ENCODE measurements at regions not wholly inside any gene's neighbourhood (a gene's known extent, or its start where the extent isn't known, plus 50 kb on each side); places are given as distances from the start of the nearest gene placed in this dataset.

DNA sequence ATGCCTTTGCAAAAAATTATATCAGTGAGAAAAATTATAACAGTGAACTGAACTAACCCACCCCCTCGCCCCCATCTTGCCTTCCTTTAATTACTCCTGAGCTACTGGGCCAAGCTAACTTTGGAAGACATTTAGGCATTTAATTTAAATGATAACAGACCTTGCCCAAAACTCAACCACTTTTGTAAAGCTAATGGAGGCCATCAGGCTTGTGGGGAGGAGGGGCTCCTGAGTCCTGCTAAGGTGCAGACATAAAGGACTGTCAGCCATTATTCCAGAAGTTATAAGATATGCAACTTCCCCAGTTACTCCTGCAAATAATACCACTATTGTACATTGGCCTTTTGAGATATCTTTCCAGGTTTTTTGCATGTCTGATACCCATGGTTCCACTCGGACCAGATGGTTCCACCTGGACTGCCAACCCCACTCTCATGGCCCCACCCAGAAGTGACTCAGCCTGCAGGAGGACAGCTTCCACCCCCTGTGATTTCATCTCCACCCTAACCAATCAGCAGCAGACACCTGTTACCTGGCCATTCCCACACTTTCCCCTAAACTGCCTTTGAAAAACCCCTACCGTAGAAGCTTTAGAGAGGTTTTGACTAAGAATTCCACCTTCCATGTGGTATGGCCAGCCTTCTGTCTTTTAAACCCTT is 805.4 kb upstream of the CDH6 start:
- H3K9me3 ChIP-seq (ENCODE audit: control insufficient read depth, insufficient read depth, low read length), result no peaks in the 10 kb centered on the region
- H3K27ac ChIP-seq (ENCODE audit: low read depth, low read length), result no peak overlapping the region
- TF ChIP-seq, protein P1, sequence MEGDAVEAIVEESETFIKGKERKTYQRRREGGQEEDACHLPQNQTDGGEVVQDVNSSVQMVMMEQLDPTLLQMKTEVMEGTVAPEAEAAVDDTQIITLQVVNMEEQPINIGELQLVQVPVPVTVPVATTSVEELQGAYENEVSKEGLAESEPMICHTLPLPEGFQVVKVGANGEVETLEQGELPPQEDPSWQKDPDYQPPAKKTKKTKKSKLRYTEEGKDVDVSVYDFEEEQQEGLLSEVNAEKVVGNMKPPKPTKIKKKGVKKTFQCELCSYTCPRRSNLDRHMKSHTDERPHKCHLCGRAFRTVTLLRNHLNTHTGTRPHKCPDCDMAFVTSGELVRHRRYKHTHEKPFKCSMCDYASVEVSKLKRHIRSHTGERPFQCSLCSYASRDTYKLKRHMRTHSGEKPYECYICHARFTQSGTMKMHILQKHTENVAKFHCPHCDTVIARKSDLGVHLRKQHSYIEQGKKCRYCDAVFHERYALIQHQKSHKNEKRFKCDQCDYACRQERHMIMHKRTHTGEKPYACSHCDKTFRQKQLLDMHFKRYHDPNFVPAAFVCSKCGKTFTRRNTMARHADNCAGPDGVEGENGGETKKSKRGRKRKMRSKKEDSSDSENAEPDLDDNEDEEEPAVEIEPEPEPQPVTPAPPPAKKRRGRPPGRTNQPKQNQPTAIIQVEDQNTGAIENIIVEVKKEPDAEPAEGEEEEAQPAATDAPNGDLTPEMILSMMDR (IDR thresholded peaks at IDR 0.05; ENCODE audit: low read depth, low read length), result no peak
- POLR2A ChIA-PET, result no interaction called here
- no peaks in the 10 kb centered on the region for H3K27me3 ChIP-seq (ENCODE audit: control insufficient read depth, insufficient read depth, low read length)
- DNase-seq (ENCODE audit: low read depth, low spot score), result no peak
- H3K4me3 ChIP-seq (ENCODE audit: low read depth, low read length), result no peak overlapping the region
- CTCF ChIA-PET, result no interaction called here

DNA sequence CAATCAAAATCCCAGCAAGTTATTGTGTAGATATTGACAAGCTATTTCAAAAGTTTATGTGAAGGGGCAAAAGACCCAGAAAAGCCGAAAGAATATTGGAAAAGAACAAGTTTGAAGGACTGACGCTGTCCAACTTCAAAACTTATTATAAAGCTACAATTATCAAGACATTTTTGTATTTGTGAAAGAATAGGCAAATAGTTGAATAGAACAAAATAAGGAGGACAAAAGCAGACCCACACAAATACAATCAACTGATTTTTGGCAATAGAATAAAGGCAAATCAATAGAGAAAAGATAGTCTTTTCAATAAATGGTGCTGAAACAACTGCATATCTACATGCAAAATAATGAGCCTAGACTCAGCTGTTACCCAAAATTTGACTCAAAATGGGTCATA is 807.7 kb upstream of the CDH6 start:
- TF ChIP-seq, protein P1 (IDR thresholded peaks at IDR 0.05; ENCODE audit: low read depth, low read length), result no peak
- CTCF ChIA-PET, result interaction anchor here (0.5 kb wide), 1 partner anchor 111 kb away, joined by 3 read pairs; no protein-coding TSS in a partner anchor
- no peaks in the 10 kb centered on the region for H3K27me3 ChIP-seq (ENCODE audit: control insufficient read depth, insufficient read depth, low read length)
- H3K27ac ChIP-seq (ENCODE audit: low read depth, low read length), result no peak overlapping the region
- no peaks in the 10 kb centered on the region for H3K9me3 ChIP-seq (ENCODE audit: control insufficient read depth, insufficient read depth, low read length)
- H3K4me3 ChIP-seq (ENCODE audit: low read depth, low read length), result no peak overlapping the region
- no peak for DNase-seq (ENCODE audit: low read depth, low spot score)
- POLR2A ChIA-PET, result no interaction called here

DNA sequence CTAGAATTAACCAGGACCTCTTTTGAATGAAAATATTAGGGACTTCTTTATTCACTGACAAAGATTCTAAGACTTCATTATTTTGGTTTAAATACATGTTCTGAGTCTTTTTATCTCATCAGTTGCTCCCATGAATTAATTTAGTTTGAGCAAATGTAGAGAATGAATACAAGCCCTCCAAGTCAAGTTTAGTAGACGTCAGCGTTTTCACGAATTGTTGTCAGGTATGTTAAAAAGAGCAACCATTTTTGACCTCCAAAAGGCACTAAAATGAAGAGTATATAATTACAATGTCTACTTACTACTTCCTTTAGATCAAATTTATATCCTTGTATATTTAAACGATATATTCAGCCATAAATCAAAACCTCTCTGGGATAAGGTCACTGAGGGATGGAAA is 809.3 kb upstream of the CDH6 start:
- Histone ChIP-seq H3K9me3 (ENCODE audit: control insufficient read depth, insufficient read depth, low read length) (no peaks in the 10 kb centered on the region), H3K4me3 (ENCODE audit: low read depth, low read length) (no peak overlapping the region), H3K27ac (ENCODE audit: low read depth, low read length) (no peak overlapping the region), H3K27me3 (ENCODE audit: control insufficient read depth, insufficient read depth, low read length) (no peaks in the 10 kb centered on the region)
- TF ChIP-seq, protein P1 (IDR thresholded peaks at IDR 0.05; ENCODE audit: low read depth, low read length), result no peak
- CTCF ChIA-PET, result no interaction called here
- POLR2A ChIA-PET, result no interaction called here
- DNase-seq (ENCODE audit: low read depth, low spot score), result no peak

DNA sequence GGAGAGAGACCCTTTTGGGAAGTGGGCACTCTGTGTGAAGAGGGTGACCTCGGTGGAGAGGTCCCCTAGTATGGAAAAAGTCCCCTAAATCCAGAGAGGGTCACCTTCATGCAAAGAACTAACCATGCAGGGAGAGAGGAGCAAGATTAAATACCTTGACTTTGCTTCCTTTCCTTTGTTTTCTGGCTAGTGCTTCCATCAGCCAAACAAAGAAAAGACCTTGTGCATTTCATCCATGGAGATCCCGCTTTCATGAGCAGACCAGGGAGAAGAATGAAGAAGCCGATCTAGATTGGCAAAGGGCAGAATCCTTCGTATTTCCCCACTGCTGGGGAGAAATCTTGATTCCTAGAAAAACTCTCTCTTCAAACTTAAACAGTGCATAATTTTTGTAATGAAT is 813.3 kb upstream of the CDH6 start:
- TF ChIP-seq, protein P1 (IDR thresholded peaks at IDR 0.05; ENCODE audit: low read depth, low read length), result no peak
- H3K27ac ChIP-seq (ENCODE audit: low read depth, low read length), result no peak overlapping the region
- no peak for DNase-seq (ENCODE audit: low read depth, low spot score)
- no peaks in the 10 kb centered on the region for H3K9me3 ChIP-seq (ENCODE audit: control insufficient read depth, insufficient read depth, low read length)
- H3K27me3 ChIP-seq (ENCODE audit: control insufficient read depth, insufficient read depth, low read length), result no peaks in the 10 kb centered on the region
- CTCF ChIA-PET, result no interaction called here
- POLR2A ChIA-PET, result no interaction called here
- H3K4me3 ChIP-seq (ENCODE audit: low read depth, low read length), result no peak overlapping the region

DNA sequence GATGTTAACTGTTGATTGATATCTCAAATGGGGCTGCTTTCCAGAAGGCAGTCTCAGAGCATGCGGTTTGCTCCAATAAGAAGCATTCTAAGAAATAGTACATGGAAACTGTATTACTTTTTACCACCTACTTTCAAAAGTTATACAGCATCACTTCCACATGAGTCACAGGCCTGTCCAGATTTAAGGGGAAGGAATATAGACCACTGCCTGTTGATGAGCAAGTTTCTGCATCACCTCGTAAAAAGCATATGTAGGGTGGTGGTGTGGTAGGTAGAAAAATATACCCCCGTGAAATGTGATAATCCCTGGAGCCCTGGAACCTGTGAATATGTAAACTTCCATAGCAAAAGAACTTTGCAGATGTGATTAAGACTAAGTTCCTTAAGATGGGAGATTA is 816.6 kb upstream of the CDH6 start:
- Histone ChIP-seq H3K27me3 (ENCODE audit: control insufficient read depth, insufficient read depth, low read length) (no peaks in the 10 kb centered on the region), H3K27ac (ENCODE audit: low read depth, low read length) (no peak overlapping the region), H3K9me3 (ENCODE audit: control insufficient read depth, insufficient read depth, low read length) (no peaks in the 10 kb centered on the region), H3K4me3 (ENCODE audit: low read depth, low read length) (no peak overlapping the region)
- CTCF ChIA-PET, result no interaction called here
- POLR2A ChIA-PET, result no interaction called here
- no peak for DNase-seq (ENCODE audit: low read depth, low spot score)
- TF ChIP-seq, protein P1 (IDR thresholded peaks at IDR 0.05; ENCODE audit: low read depth, low read length), result no peak
